CD4-positive, alpha-beta T cell treated with Interleukin-21 for 1 hour (primary cell): ENCODE measurements at regions not wholly inside any gene's neighbourhood (a gene's known extent, or its start where the extent isn't known, plus 50 kb on each side); places are given as distances from the start of the nearest gene placed in this dataset.
"Not testable (repeated sequence)": the region's sequence is repeated elsewhere in the genome, so short reads cannot be mapped to it uniquely, and the experiment has no call there.

ENCODE experiments used
- DNase-seq: peaks from one replicate; pipeline ENCODE4 v3.0.0-alpha.2; 2020

DNA sequence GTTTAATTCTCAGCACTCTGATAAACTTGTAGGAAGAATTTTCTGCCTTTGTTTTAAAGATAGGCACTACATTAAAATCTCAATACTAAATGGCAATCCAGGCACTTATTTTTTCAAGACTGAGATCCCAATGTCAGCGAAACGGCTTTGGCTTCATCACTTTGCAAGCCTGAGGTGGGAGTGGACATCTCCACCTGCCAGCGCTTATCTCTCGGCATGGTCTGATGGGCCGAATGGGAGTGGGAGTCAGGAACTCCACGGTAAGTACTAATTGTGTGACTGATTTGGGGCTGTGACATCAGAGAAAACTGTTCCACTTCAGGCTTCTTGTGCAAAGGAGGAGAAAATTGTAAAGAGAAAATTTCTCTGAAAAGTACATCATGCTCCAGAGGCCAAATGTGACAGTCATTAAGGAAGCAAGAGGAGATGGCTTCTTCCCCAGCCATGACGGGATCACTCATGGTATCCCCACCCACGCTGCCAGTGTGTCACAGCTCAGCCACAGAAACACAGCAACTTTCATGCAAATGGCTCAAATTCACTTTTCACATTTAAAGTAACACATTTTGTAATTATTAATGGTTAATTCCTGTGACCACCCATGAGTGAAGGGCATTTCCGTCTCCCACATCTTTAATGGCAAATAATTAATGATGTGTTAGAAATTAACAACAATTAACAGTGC lies 385.5 kb upstream of the HNRNPA3 start:
- no peak for DNase-seq

DNA sequence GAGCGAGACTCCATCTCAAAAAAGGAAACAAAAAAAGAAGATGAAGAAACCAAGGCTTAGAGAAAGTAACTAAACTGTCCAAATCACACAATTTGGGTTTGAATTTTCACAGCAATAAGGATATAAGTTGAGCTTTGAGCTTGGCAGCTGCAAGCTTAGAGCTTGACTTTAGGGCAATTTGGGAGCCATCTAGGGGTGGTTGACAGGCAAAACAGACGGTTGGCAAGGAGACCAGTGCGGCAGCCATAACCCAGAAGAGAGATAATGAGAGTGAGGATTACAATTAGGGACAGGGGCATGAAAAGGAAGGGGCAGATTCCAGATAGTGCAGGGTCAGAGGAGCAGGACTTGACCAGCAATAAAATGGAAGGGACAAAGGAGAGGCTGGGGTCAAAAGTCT lies 382.2 kb upstream of the HNRNPA3 start:
- DNase-seq, result peak; percentile 43

DNA sequence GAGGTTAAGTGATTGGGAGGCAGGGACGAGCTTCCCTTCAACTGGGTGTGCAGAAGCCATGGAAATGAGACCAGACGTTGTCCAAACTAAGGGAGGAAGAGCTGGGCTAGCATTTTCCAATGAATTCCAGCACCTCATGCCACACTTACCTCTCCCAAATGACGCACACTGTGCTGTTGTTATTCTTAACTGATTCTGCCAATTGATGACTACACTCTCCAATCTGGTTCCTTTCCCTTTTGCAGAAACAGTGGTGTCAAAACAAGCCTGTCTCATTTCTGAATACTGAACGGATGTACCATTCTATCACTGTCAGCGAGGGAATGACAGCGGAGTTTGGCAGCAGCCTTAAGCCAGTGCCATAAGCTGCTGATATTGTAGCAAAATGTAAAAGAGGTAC lies 380.5 kb upstream of the HNRNPA3 start:
- no peak for DNase-seq

DNA sequence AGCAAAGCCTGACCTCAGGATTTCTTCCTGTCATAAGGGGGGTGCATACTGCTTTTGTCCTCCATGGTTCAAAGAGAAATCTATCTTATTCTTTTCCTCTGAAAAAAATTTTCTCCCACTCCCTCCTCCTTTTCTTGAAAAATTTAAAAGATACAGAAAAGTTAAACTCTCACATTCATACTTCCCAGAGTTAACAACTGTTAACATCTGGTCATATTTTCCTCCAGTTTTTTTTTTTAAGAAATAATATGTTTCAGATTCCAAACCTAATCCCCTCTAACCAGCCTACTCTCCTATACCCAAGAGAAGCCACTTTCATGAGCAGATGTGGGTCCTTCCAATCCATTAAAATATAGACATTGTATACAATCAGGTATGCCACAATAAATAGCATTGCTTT lies 378.9 kb upstream of the HNRNPA3 start:
- DNase-seq, result no peak

DNA sequence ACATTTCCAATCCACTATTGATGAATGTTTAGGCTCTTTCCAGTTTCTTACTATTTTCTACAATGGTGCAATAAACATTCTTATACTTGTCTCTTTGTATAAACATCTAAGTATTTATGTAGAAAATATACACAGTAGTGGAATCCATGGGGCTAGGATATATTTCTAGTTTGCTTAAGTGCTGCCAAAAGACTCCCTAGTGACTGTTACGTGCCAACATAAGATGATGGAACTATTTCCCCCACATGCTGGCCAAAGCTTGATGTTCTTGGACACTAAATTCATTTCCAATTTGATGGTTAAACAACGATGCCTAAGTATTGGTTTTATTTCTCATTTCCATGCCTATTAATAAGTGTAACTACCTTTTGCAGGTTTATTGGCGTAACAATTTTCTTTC lies 378.4 kb upstream of the HNRNPA3 start:
- DNase-seq, result no peak

DNA sequence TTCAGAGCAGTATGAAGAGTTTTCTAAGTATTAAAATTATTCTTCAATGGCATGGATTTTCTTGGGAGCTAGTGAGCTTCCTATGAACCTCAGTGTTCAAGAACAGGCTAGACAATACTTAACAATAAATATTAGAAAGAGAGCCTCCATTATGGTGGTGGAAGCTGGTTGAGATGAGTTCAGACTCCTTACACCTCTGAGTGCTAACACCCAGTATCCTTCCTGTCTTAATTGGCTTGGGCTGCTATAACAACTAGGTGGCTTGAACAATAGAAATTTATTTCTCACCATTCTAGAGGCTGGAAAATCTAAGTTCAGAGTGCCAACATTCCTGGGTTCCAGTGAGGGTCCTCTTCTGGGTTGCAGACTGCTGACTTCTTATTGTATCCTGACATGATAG lies 369.4 kb upstream of the HNRNPA3 start:
- no peak for DNase-seq

DNA sequence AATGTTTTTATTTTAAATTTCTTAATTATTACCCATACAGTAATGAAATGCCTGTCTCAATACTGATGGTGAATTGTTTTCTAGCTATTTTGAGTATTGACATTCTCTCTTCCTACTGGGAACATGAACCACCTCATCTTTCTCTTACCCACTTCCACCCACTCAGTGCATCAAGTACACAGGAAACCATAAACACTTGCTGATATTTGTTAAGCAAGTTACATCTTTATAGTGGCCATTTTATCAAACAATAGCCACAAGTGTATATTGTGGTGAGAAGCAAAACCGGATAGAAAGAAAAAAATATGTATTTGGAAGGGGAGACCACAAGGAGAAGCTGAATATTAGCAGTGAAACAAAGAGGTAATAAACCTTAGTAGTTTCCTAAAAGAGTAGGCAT lies 368.1 kb upstream of the HNRNPA3 start:
- peak; percentile 14 for DNase-seq

DNA sequence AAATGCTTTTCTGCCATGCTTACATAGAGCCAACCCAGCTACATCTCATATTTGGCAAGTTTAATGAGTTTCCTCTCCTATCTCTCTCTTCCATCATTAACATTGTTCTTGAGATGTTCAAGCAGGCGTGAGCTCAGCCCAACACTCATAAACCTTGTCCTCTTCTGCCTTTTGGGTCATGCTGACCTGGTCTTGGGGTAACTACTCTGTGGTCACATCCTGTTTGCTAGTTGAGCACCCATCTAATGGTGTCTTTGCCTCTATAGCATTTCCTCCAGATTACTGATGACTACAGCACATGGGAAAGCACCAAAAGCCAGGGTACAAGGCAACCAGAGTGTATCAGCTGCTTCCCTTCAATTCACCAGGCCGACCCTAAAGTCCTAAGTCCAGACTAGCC lies 366.9 kb upstream of the HNRNPA3 start:
- DNase-seq, result no peak

DNA sequence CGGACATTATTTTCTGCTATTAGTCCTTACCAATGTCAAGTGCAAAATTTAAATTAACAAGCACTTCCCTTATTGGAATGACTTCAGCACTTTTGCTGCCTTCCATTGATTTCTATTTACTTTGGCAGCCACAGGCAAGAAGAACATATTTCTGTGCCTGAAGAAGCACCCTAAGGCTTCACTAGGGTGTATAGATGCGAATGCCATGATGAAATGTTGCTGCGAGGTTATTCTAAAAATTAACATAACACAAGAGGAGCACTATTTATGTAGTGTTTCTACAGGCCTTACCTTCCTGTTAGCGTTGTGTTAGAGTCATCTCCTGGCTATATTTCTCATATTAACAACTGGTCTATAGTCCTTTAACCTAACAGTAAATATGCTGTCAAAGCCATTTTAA lies 365.0 kb upstream of the HNRNPA3 start:
- no peak for DNase-seq

DNA sequence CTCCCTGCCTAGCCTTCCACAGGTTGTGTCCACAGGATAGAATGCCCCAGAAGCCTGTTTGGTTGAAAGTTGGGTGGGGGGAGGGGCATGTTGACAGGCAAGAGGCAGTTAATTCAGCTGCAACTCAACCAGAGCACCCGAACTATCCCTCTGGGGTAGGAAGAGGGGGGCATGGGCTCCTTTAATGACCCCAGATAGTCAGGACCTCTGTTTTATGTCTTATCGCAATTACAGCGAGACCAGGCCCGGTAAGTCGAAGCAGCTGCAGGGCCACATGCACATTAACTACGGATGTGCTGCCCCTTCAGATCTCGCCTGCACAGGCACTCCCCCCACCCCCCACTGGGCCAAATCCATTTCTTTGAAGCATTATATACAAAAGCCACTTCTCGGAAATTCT lies 363.8 kb upstream of the HNRNPA3 start:
- DNase-seq, result no peak

DNA sequence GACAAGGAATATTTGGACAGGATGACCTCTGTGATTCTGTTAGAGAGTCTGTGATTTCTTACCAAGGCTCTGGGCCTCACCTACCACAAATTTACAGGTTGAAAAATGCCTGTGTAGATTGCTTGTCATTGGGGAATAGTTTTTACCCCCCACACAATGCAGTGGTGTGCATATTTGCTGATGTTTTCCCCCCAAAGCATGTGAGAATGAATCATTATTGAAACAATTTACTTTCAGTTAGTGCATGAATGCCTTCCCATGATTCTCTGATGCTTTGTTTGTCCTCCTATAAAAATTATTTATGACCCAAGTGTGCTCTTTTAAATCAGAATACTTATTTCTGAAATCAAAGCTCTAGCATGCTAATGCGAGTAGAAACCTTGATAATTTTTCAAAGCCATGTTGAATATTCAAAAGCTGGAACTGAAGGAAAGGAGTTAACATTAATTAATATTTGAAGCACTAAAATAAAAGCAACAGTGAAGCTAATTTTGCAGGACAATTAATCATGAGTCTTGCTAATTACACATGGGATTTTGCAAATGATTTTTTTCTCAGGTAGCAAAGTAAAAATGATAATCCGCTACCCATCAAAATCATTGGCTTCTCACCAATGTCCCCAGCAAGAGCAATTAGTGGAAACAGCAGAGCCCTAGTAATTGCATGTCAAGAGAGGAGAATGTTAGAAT lies 361.2 kb upstream of the HNRNPA3 start:
- DNase-seq, result no peak

DNA sequence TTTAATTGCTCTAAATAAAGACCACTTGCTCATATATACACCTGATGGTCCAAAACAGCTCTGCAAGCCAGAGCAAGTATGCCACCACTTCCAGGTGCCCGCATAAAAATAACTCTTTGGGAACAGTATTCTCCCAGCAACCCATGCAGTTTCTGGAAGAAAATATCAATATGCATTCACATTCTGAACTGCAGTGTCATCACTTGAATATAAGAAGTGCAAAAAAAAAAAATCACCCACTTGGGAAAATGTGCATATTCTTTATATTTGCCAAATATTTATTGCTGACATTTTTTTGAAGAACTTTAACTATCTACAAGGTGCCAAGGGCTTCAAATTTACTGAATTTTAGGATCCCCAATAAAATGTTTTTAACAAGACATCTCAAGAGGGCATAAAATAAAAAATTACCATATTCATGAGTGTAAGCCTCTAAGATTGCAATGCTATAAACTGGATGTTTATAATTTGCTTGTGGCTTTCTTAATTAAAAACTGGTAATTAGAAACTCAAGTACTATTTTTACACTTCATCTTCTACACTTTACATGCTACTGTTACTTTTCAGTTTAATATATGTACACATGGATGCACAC lies 360.6 kb upstream of the HNRNPA3 start:
- no peak for DNase-seq

DNA sequence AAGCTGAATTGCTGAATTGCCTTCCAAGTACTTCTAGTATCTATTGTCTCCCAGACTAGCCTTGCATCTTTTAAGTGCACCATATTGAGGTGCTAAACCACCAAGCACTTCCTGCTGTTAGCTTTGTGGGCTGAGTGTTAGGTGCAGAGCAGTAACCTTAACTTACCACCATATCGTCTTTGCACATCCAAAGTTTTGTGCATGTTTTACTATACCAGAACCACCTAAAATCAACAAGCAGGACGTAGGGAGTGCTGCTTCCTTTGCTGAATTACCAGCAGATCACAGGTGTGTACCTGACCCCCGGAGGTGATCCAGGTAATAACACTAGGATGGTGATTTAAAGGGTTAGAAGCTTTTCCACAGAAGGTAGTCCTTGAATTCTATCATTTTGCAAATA lies 359.9 kb upstream of the HNRNPA3 start:
- peak; percentile 62 for DNase-seq

DNA sequence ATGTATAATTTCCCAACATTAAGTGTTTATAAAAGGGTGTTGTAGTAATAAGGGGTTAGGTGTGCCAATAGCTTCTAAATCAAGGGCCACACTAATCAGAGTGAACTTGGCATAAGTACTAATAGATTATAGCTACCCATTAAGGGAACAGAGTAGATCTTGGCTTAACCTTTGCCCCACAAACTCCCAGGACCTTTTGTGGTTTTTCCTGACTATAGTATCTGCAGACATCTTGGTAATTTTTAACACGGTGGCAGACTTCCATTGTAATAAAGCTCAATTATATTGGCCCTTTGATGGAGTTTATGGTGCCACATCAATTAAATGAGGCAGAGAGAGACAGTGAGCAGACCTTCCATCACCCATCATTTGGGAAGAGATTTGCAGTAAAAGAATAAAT lies 358.5 kb upstream of the HNRNPA3 start:
- no peak for DNase-seq

DNA sequence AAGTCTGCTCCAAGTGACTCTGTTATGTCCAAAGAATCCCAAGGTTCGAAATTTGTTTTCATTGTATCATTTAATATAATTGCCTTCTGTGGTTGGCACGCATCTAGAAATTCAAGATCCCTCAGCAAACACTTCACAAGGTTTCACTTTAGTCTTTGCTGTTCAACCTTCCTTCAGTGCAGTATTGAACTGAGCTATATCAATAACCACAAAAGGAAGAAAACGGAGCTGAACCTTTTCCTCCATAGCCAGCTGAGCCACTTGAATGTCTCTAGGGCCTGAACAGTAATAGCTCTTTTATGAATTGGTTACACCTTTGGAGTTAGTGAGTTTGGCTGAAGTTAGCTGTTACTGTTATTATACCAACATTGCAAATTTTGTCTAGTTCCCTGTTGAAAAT lies 357.7 kb upstream of the HNRNPA3 start:
- no peak for DNase-seq

DNA sequence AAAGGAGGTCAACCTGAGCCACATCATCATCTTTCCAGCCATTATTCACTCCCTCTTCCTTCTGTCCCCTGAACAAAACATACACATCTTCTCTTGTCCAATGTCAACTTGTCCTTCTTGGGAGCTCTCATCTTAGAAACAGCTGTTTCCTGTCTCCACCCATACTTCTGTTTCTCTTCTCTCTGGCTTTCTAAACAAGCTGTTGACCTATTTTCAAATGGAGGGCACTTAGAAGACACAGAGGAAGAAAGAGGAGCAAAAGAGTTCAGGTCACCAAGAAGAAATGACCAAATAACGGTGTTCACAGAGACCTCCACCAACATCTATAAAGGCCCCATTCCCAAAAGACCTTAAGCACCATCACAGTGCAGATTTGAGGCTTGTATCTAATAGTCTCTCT lies 355.9 kb upstream of the HNRNPA3 start:
- DNase-seq, result no peak

DNA sequence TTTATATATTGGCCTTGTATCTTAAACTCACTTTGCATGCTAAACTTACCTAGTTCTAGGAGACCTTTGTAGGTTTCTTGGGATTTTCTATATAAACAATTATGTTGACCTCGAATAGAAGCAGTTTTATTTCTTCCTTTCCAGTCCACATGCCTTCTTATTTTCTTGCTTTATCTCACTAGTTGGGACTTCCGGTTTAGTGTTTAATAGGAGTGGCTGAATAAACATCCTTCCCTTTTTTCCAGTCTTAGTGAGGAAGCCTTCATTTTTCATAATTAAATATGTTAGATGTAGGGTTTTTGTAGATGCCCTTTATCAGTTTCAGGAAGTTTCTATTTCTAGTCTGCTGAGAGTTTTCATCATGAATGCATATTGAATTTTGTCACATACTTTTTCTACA lies 347.3 kb upstream of the HNRNPA3 start:
- no peak for DNase-seq

DNA sequence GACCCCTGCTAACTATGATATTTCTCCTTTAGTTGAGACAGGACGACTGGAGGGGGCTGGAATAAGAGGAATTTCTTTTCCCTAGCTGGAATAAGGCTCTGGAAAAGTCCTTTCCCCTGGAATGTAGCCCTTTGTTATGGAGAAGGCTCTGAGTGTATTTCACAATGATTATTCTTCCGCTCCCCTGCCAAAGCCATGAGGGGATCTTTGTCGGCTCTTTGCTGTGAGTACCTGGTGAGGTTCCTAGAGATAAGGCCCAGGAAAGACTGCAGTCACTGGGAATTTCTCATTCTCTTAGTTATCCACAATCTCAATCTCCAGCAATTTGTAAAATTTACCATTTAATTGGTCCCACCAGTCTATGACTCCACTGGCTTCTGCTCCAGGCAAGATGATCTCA lies 340.2 kb upstream of the HNRNPA3 start:
- no peak for DNase-seq

DNA sequence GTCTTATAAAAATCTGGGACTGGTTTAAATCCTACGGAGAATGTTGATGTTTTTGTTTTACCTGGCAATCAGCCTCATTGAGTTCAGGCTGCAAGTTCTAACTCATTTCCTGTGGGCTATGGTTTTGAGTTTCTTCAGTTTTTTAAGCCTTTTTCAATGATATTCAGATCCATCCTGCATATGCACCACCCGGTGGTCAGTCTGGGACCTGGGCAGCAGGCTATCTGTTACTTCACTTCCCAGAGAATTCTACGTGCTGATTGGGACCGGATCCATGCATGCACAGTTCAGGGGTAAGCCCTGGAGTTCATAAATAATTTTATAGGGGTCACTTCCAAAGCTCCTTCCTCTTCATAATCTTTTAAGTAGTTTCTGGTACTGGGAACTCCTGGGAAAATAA lies 339.2 kb upstream of the HNRNPA3 start:
- no peak for DNase-seq

DNA sequence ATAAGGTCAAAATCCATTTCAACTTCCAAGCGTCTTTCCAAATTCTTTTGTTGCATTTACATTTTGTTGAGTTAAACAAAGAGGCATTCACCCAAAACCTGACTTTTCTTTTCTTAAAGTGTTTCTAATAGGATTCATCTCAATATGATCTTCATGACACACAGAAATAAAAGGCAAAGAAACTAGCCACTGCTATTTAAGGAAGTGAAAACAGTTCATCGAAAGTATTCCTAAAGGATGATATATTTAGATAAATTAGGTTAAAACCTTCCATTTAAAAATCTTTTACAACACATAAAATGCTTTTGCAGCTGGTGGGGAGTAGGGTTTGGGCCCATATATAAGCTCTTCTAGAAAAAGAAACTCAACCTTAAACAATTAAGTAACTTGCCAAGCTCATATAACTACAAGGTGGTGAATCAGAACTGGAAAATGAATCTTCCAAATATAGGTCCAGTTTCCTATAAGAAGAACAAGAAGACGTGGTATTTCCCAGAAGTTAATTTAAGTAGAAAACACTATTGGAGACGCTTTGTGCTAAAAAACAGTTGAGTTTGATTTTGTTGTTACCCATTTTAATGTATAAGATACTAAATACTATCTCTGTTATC lies 336.0 kb upstream of the HNRNPA3 start:
- no peak for DNase-seq

DNA sequence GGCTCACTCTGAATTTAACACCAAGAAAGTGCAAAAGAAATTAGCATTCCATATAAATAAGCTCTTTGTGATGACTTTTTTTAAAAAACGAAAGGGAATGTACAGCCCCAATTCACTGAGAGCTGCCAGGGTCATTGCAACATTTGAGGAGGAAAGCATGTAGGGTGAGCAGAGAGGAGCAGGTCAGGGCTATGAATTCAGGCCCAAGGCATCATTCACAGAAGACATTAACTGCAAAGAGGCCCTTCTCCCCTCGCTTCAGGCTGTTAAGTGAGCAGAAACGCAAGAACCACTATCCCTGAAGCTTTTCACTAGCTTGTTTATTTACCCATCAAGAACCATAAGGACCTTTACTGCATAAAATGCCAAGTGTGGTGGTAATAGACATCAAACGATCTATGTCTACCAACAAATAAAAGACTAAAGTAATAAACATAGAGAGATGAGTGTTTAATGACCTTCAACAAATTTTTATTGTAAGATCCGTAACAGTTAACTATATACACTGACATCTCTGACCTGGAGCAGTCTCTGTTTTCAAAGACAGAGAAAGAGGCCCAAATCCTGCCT lies 333.1 kb upstream of the HNRNPA3 start:
- DNase-seq, result no peak

DNA sequence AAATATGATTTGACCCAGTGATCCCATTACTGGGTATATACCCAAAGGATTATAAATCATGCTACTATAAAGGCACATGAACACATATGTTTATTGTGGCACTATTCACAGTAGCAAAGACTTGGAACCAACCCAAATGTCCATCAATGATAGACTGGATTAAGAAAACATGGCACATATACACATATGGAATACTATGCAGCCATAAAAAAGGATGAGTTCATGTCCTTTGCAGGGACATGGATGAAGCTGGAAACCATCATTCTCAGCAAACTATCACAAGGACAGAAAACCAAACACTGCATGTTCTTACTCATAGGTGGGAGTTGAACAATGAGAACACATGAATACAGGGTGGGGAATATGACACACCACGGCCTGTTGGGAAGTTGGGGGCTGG lies 330.5 kb upstream of the HNRNPA3 start:
- DNase-seq, result not testable (repeated sequence)

DNA sequence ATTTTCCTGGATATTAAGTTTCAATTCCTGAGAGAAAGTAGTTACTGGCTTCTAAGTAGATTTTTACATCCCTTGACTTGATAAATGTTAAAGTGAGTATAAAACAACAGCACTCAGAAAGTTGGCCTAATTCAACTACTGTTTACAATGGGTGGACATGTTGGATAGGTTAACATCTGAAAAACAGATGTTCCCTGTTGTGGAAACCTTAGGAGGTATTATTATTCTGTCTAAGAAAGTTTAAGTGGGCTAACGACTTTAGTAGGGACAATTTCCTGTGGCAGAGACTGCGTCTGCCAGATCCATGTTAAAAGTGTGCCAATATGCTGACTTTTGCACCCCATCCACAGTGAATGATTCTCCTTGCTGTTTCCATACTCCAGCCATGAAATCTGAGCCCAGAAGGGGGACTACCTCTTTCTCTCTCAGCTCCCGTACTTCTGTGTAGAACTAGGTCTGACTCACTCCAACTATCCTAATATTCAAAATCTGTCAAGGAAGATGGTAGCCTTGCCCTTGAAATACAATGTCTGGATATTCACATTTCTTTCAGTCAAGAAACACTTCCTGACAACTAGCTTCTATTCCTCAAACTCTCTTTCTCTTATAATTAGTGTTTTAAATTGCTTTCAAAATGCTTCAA lies 327.5 kb upstream of the HNRNPA3 start:
- no peak for DNase-seq
